ENCODE measurements at regions not wholly inside any gene's neighbourhood (a gene's known extent, or its start where the extent isn't known, plus 50 kb on each side); places are given as distances from the start of the nearest gene placed in this dataset.

GRCh38 chr14:35474323-35474722 lies 59.6 kb upstream of the INSM2 start:
- TF ChIP-seq CTCF (IDR thresholded peaks at IDR 0.05; ENCODE audit: poor library complexity, severe bottlenecking) (no peak), TAF1 (IDR thresholded peaks at IDR 0.05; ENCODE audit: low read depth) (no peak), MXI1 (conservative IDR thresholded peaks at IDR 0.05; ENCODE audit: poor library complexity, severe bottlenecking) (no peak), RAD21 (conservative IDR thresholded peaks at IDR 0.05) (no peak), SMC3 (conservative IDR thresholded peaks at IDR 0.05; ENCODE audit: poor library complexity) (no peak), POLR2AphosphoS5 (IDR thresholded peaks at IDR 0.05) (no peak), EZH2 (IDR thresholded peaks at IDR 0.05; ENCODE audit: borderline replicate concordance, insufficient read depth, low read length, poor library complexity, severe bottlenecking) (no peak), EP300 (conservative IDR thresholded peaks at IDR 0.05; ENCODE audit: poor library complexity, severe bottlenecking) (no peak), REST (IDR thresholded peaks at IDR 0.05; ENCODE audit: borderline replicate concordance) (no peak)

GRCh38 chr14:35480119-35480769 lies 53.7 kb upstream of the INSM2 start:
- no peaks in the 10 kb centered on the region for H3K9me2 ChIP-seq (ENCODE audit: insufficient read depth, low read length)
- H3K79me2 ChIP-seq (replicated peaks; ENCODE audit: insufficient read depth, low read length): no peaks in the 10 kb centered on the region
- no peak overlapping the region for H3K4me3 ChIP-seq (ENCODE audit: low read length)
- H3K9me3 ChIP-seq (ENCODE audit: low read length): no peaks in the 10 kb centered on the region
- no peak overlapping the region for H3K4me2 ChIP-seq (ENCODE audit: low read length)
- no peak for TF ChIP-seq CTCF (IDR thresholded peaks at IDR 0.05; ENCODE audit: poor library complexity, severe bottlenecking)
- no peaks in the 10 kb centered on the region for H4K20me1 ChIP-seq (ENCODE audit: insufficient read depth)
- no peaks in the 10 kb centered on the region for H3K36me3 ChIP-seq (ENCODE audit: insufficient read depth, low read length)
- H3K9ac ChIP-seq (ENCODE audit: low read length): no peak overlapping the region
- no peak overlapping the region for H3K27ac ChIP-seq (ENCODE audit: low read length)
- no peak overlapping the region for H2AFZ ChIP-seq (ENCODE audit: low read depth, low read length)
- H3K27me3 ChIP-seq (ENCODE audit: insufficient read depth, low read depth, low read length): no peaks in the 10 kb centered on the region
- no peaks in the 10 kb centered on the region for H3F3A ChIP-seq (ENCODE audit: insufficient read depth, low read length, poor library complexity, severe bottlenecking)

More at GRCh38 chr14:35474323-35474722, 59.6 kb upstream of the INSM2 start:
- H2AFZ ChIP-seq (ENCODE audit: low read depth, low read length): no peak overlapping the region
- no peak overlapping the region for H3K4me2 ChIP-seq (ENCODE audit: low read length)
- H3K27me3 ChIP-seq (ENCODE audit: insufficient read depth, low read depth, low read length): no peaks in the 10 kb centered on the region
- H3K9me3 ChIP-seq (ENCODE audit: low read length): no peaks in the 10 kb centered on the region
- no peaks in the 10 kb centered on the region for H3F3A ChIP-seq (ENCODE audit: insufficient read depth, low read length, poor library complexity, severe bottlenecking)
- no peak overlapping the region for H3K4me3 ChIP-seq (ENCODE audit: low read length)
- H3K27ac ChIP-seq (ENCODE audit: low read length): no peak overlapping the region
- no peaks in the 10 kb centered on the region for H3K9me2 ChIP-seq (ENCODE audit: insufficient read depth, low read length)
- no peak overlapping the region for H3K9ac ChIP-seq (ENCODE audit: low read length)
- H3K36me3 ChIP-seq (ENCODE audit: insufficient read depth, low read length): no peaks in the 10 kb centered on the region
- H4K20me1 ChIP-seq (ENCODE audit: insufficient read depth): no peaks in the 10 kb centered on the region
- no peaks in the 10 kb centered on the region for H3K79me2 ChIP-seq (replicated peaks; ENCODE audit: insufficient read depth, low read length)

Data from neural cell (in vitro differentiated cells).